ENCODE measurements at regions not wholly inside any gene's neighbourhood (a gene's known extent, or its start where the extent isn't known, plus 50 kb on each side); places are given as distances from the start of the nearest gene placed in this dataset.

GRCh38 chr14:101505236-101505970, 55.9 kb upstream of the DIO3 start:
- TF ChIP-seq CTCF (IDR thresholded peaks at IDR 0.05) = no peak
- TF ChIP-seq TCF7L2 (IDR thresholded peaks at IDR 0.05; ENCODE audit: low read depth, low read length) = no peak
- no peak for TF ChIP-seq REST (IDR thresholded peaks at IDR 0.05; ENCODE audit: insufficient read depth in 1 of 2, low read depth in 2 of 2, low read length in 1 of 2)
- TF ChIP-seq POLR2AphosphoS5 (IDR thresholded peaks at IDR 0.05; ENCODE audit: low read depth, low read length) = no peak

Data from Panc1 (cell line).